IMR-90 (cell line): ENCODE measurements at regions not wholly inside any gene's neighbourhood (a gene's known extent, or its start where the extent isn't known, plus 50 kb on each side); places are given as distances from the start of the nearest gene placed in this dataset.
A peak's percentile ranks its signal among the peaks of the same experiment; 100 is the strongest.

Experiments
- ATAC-seq: fragments of 200-7000 bp; cut with Tn5 transposase; 2 replicates; pipeline ENCODE4 v1.9.1; 2020; ENCODE audit warnings: low read depth, mild to moderate bottlenecking, moderate library complexity
- BruUV-seq: library from RNA; stranded (reverse); fragments of 400-500 nt; replicated peaks from 2 replicates; lab custom pipeline; 2021; lab: Mats Ljungman, UMichigan
- CTCF ChIA-PET: fragments of 300-600 bp; formaldehyde crosslinking; extraction: SDS; loops from one replicate; lab custom pipeline; 2021; ENCODE audit warnings: antibody characterized with exemption; lab: Yijun Ruan, JAX
- POLR2A ChIA-PET: fragments of 300-600 bp; sonication (Branson Sonifier 250); formaldehyde crosslinking; loops from one replicate; lab custom pipeline; 2022; ENCODE audit warnings: antibody characterized with exemption; ENCODE audit not compliant: unreplicated experiment; lab: Charles Lee
- DNase-seq: peaks from one replicate; pipeline ENCODE4 v3.0.0; 2013
- H2AFZ ChIP-seq: replicated peaks from 2 replicates; pipeline ENCODE3; 2013; ENCODE audit warnings: low read length, mild to moderate bottlenecking; ENCODE audit not compliant: poor library complexity
- H2AK5ac ChIP-seq: 2 replicates; pipeline ENCODE4 v1.6.1; 2013; ENCODE audit warnings: low read depth, low read length, inconsistent platforms
- H2AK9ac ChIP-seq: replicated peaks from 2 replicates; pipeline ENCODE3; 2013; ENCODE audit warnings: mild to moderate bottlenecking, low read depth, low read length, moderate library complexity; ENCODE audit not compliant: poor library complexity
- H2BK120ac ChIP-seq: 2 replicates; pipeline ENCODE4 v1.6.1; 2013; ENCODE audit warnings: low read depth, low read length, inconsistent platforms
- H2BK15ac ChIP-seq: 3 replicates; pipeline ENCODE4 v1.6.1; 2013; ENCODE audit warnings: low read depth, low read length, inconsistent platforms
- H2BK20ac ChIP-seq: 2 replicates; pipeline ENCODE4 v1.6.1; 2013; ENCODE audit warnings: low read depth, mild to moderate bottlenecking, inconsistent platforms, low read length, moderate library complexity
- H2BK5ac ChIP-seq: 2 replicates; pipeline ENCODE4 v1.6.1; 2013; ENCODE audit warnings: mild to moderate bottlenecking, low read depth, low read length, inconsistent platforms; ENCODE audit not compliant: poor library complexity, severe bottlenecking
- H3K14ac ChIP-seq: replicated peaks from 2 replicates; pipeline ENCODE4 v1.6.1; 2013; ENCODE audit warnings: low read depth, low read length, inconsistent platforms
- H3K18ac ChIP-seq: 2 replicates; pipeline ENCODE4 v1.6.1; 2013; ENCODE audit warnings: low read depth, low read length, control low read depth
- H3K23ac ChIP-seq: 2 replicates; pipeline ENCODE4 v1.6.1; 2013; ENCODE audit warnings: low read depth, low read length, inconsistent platforms
- H3K27ac ChIP-seq: 2 replicates; pipeline ENCODE4 v1.5.1; 2013; ENCODE audit warnings: mild to moderate bottlenecking, control low read depth, low read length; ENCODE audit not compliant: insufficient read depth
- H3K27me3 ChIP-seq: 2 replicates; pipeline ENCODE4 v1.6.1; 2013; ENCODE audit warnings: low read length; ENCODE audit not compliant: control insufficient read depth, insufficient read depth
- H3K36me3 ChIP-seq: 2 replicates; pipeline ENCODE4 v1.6.1; 2013; ENCODE audit warnings: low read length, mixed read lengths; ENCODE audit not compliant: control insufficient read depth, insufficient read depth
- H3K4ac ChIP-seq: 2 replicates; pipeline ENCODE4 v1.6.1; 2013; ENCODE audit warnings: low read depth, low read length, inconsistent platforms
- H3K4me1 ChIP-seq: 2 replicates; pipeline ENCODE4 v1.6.1; 2013; ENCODE audit warnings: low read length, mixed read lengths; ENCODE audit not compliant: control insufficient read depth, insufficient read depth
- H3K4me2 ChIP-seq: 2 replicates; pipeline ENCODE4 v1.6.1; 2013; ENCODE audit warnings: low read depth, mild to moderate bottlenecking, control low read depth, low read length, moderate library complexity
- H3K4me3 ChIP-seq: 2 replicates; pipeline ENCODE4 v1.5.1; 2013; ENCODE audit warnings: low read depth, mild to moderate bottlenecking, control low read depth, low read length, moderate library complexity; ENCODE audit not compliant: insufficient read depth
- H3K56ac ChIP-seq: 2 replicates; pipeline ENCODE4 v1.6.1; 2013; ENCODE audit warnings: low read length, inconsistent platforms; ENCODE audit not compliant: insufficient read depth; ENCODE audit errors: extremely low read depth
- H3K79me1 ChIP-seq, 2 experiments: 2 replicates each; pipeline ENCODE4 v1.6.1; 2013; ENCODE audit warnings: low read length in 2 of 2, inconsistent platforms in 1 of 2, low read depth in 1 of 2
- H3K9ac ChIP-seq: 2 replicates; pipeline ENCODE4 v1.6.1; 2013; ENCODE audit warnings: low read depth, low read length, control low read depth
- H3K9me1 ChIP-seq: 2 replicates; pipeline ENCODE4 v1.6.1; 2013; ENCODE audit warnings: low read length, inconsistent platforms; ENCODE audit not compliant: insufficient read depth
- H3K9me3 ChIP-seq: 2 replicates; pipeline ENCODE4 v1.6.1; 2013; ENCODE audit warnings: low read length; ENCODE audit not compliant: control insufficient read depth, insufficient read depth
- H4K20me1 ChIP-seq: 2 replicates; pipeline ENCODE4 v1.6.1; 2013; ENCODE audit warnings: low read length, inconsistent platforms; ENCODE audit not compliant: insufficient read depth
- H4K5ac ChIP-seq: 2 replicates; pipeline ENCODE4 v1.6.1; 2013; ENCODE audit warnings: mild to moderate bottlenecking, low read depth, low read length, control low read depth
- H4K8ac ChIP-seq, 2 experiments: 2 replicates each; pipeline ENCODE4 v1.6.1; 2013; ENCODE audit warnings: low read depth in 2 of 2, low read length in 2 of 2, control low read depth in 1 of 2, inconsistent platforms in 1 of 2
- H4K91ac ChIP-seq: 2 replicates; pipeline ENCODE4 v1.6.1; 2013; ENCODE audit warnings: low read depth, low read length, inconsistent platforms; ENCODE audit not compliant: insufficient read depth
- MAFK ChIP-seq: IDR thresholded peaks from 2 replicates; pipeline ENCODE4 v1.6.1; 2012; ENCODE audit warnings: low read depth, low read length, improper control_type of control experiment
- NFE2L2 ChIP-seq: fragments of 150-350 bp; IDR thresholded peaks from 2 replicates; pipeline ENCODE4 v1.6.1; 2016; ENCODE audit warnings: low read depth, mild to moderate bottlenecking, low read length
- WGBS, 2 experiments: methylation state at CpG; one replicate each; pipeline versions ENCODE4 v1.1.5 to v1.1.7; 2013; ENCODE audit warnings: missing lambda C conversion rate in 2 of 2; ENCODE audit not compliant: insufficient read length in 1 of 2; ENCODE audit errors: extremely low coverage in 2 of 2; 5-methylcytosine and 5-hydroxymethylcytosine counted together
- dilution Hi-C: fragments of 300-500 bp; cut with HindIII; formaldehyde crosslinking; loops from one replicate; pipeline ENCODE4 v1.14.3; 2018; ENCODE audit warnings: low sequenced_read_pairs; ENCODE audit not compliant: unreplicated experiment
- in situ Hi-C: fragments of 300-500 bp; cut with MboI; formaldehyde crosslinking; loops from 3 replicates; pipeline ENCODE4 v1.14.3; 2019; ENCODE audit warnings: low sequenced_read_pairs, inconsistent platforms, mixed read lengths
- intact Hi-C: fragments of 100-400 bp; cut with micrococcal nuclease; formaldehyde crosslinking; loops from 2 replicates; pipeline ENCODE4 v1.10.0; 2022

DNA sequence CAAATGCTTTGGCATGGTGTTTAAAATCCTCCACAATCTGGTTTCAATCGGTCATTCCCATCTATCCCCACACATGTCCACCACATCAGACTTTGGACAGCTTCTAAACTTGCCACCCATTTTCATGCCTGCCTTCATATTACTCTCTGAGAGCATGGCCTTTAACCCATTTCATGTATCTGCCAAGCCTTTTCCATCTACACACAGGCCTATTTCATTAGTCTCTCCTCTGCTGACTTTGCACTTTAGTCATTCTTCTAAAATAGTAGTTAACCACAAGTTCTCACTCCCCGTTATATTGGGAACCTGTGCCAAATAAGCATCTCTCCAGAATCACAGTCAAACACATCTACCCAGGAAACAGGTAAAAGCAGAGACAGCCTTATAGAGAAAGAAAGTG lies 142.2 kb downstream of the MZT1 start:
- Histone ChIP-seq H4K91ac (no peak overlapping the region), H3K14ac (no peak overlapping the region), H3K79me1 (no peaks in the 10 kb centered on the region), H3K4me2 (no peak overlapping the region), H2AK9ac (no peak overlapping the region), H2BK20ac (no peak overlapping the region), H3K36me3 (no peaks in the 10 kb centered on the region), H3K18ac (no peak overlapping the region), H2AK5ac (no peak overlapping the region), H2AFZ (no peak overlapping the region), H3K27me3 (no peaks in the 10 kb centered on the region), H4K5ac (no peak overlapping the region), H3K56ac (no peak overlapping the region), H4K20me1 (no peaks in the 10 kb centered on the region), H3K9me3 (no peaks in the 10 kb centered on the region), H2BK15ac (no peak overlapping the region), H3K4ac (no peak overlapping the region), H2BK5ac (no peak overlapping the region), H3K9ac (no peak overlapping the region), H3K23ac (no peak overlapping the region), H3K27ac (no peak overlapping the region), H3K9me1 (no peaks in the 10 kb centered on the region), H4K8ac (no peak overlapping the region), H3K4me3 (no peak overlapping the region), H2BK120ac (no peak overlapping the region), H3K4me1 (no peaks in the 10 kb centered on the region)
- CTCF ChIA-PET, result no interaction called here
- TF ChIP-seq MAFK, result peak; percentile 42; the same call in 1 of the 2 replicates
- no peak for TF ChIP-seq NFE2L2
- intact Hi-C loops (no loop called here), dilution Hi-C loops (no loop called here), in situ Hi-C loops (no loop called here)
- no peak for DNase-seq
- POLR2A ChIA-PET, result no interaction called here
- no peak for ATAC-seq
- 38% methylated on average over 1 of the region's 2 CpGs; no CpG with 5 or more reads in 1 of the 2 experiments for WGBS, 2 experiments
- no TSS peak for BruUV-seq
